ENCODE measurements at regions not wholly inside any gene's neighbourhood (a gene's known extent, or its start where the extent isn't known, plus 50 kb on each side); places are given as distances from the start of the nearest gene placed in this dataset.
A peak's percentile ranks its signal among the peaks of the same experiment; 100 is the strongest.

DNA sequence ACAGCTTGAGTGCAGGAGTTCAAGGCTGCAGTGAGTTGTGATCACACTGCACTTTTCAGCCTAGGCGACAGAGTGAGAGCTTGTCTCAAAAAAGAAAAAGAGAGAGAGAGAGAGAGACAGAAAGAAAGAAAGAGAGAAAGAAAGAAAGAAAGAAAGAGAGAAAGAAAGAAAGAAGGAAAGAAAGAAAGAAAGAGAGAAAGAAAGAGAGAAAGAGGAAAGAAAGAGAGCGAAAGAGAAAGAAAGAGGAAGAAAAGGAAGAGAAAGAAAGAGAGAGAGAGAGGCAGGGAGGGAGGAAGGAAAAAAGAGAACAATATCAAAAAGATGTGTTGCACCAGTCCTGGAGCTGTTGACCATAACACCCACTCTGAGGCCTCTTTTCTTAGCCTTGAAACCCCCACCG lies 89.8 kb upstream of the MBOAT2 start:
- ATAC-seq (ENCODE audit: poor library complexity) (no peak), DNase-seq (no peak)
- intact Hi-C loops (cut with DNase I) = no loop called here

DNA sequence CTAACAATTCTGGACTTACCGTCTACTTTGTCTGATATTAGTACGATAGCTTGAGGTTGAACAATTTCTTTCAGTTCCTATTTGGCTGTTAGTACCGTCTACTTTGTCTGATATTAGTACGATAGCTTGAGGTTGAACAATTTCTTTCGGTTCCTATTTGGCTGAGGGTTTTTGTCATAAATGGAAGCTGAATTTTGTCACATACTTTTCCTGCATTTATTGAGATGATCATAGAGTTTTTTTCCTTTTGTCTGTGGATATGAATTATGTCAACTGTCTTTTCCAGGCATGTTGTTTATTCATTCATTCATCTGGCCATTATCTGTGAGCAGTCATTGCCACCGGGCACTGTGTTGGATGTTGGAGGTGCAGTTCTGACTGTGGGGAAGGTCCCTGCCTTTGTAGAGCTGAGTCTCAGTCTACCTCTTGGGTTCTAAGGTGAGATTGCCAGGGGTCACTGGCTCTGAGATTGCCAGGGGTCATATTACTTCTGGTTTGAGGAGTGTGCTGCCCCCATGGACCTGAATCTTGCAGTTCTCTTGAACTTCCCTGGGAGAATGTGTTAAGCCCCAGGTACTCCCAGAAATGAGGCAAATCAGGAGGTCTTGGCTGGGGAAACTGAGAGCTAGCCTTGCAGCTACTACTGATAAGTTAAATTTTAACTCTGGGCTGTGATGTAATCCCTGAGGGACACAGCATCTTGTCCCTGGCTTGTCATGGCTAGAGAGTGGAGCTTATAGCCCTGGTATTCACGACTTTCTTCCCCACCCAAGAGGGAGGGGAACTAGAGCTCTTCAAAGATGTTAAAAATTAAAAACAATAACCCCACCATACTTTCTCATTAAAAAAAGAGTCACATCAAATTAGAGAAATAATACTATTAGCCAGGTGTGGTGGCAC lies 89.1 kb upstream of the MBOAT2 start:
- no peak for ATAC-seq (ENCODE audit: poor library complexity)
- DNase-seq = no peak
- intact Hi-C loops (cut with DNase I) = no loop called here

DNA sequence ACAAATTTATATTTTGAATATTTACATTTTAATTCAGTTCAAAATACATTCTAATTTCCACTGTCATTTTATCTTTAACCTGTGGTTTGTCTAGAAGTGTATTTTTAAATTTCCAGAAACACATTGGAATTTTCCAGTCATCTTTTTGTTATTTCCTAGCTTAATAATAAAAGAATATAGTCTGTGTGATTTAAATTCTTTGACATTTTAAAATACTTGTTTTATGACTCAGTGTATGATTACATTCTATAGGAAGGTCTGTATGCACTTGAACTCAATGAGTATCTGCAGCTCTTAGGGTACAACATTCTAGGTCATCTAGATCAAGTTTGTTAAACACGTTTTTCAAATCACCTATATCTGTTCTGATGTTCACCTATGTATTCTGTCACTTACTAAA lies 88.3 kb upstream of the MBOAT2 start:
- DNase-seq = no peak
- intact Hi-C loops (cut with DNase I) = no loop called here
- ATAC-seq (ENCODE audit: poor library complexity) = no peak

DNA sequence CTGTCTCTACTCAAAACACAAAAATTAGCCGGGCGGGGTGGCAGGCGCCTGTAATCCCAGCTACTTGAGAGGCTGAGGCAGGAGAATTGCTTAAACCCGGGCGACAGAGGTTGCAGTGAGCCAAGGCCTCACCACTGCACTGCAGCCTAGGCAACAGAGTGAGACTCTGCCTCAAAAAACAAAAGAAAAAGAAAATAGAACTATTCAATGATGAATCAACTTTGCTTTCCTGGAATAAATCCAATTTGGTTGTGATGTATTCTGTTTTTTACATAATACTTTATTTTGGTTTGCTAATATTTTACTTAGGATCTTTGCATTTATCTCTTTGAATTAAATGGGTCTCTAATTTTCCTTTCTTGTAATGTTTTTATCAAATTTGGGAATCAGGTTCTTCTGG lies 86.3 kb upstream of the MBOAT2 start:
- ATAC-seq (ENCODE audit: poor library complexity) = no peak
- intact Hi-C loops (cut with DNase I) = no loop called here
- no peak for DNase-seq

- intact Hi-C loops (cut with DNase I) = no loop called here
- DNase-seq (no peak), ATAC-seq (ENCODE audit: poor library complexity) (no peak)
Measured at GRCh38 chr2:9087121-9087681, 83.7 kb upstream of the MBOAT2 start.

DNA sequence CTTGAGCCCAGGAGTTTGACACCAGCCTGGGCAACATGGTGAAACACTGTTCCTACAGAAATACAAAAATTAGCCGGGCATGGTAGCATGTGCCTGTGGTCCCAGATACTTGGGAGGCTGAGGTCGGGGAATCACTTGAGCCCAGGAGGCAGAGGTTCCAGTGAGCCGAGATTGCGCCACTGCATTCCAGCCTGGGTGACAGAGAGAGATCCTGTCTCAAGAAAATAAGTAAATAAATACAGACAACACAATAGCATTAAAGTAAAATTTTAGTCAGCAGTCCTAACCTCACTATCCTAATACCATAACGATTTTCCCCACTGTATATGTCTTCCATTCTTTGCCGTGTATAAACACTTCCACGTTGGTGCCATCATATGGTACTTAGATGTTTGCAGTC lies 83.0 kb upstream of the MBOAT2 start:
- ATAC-seq (ENCODE audit: poor library complexity) = no peak
- intact Hi-C loops (cut with DNase I) = no loop called here
- DNase-seq = no peak

DNA sequence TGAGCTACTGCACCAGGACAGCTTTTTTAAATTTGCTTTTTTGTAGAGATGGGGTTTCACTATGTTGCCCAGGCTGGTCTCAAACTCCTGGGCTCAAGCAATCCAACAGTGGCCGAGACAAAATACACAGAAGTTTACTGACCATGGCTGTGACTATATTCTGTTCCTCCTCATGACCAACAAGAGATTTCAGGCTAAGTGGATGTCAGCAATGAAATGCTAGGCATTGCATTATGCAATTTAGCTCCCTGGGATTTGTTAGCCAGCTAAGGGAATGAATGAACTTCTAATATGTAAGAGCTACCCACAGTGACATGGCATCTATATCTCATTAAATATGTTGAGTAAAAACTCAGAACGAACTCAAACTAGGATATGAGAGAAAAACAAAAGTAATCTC lies 81.9 kb upstream of the MBOAT2 start:
- DNase-seq = no peak
- intact Hi-C loops (cut with DNase I) = no loop called here
- peak; percentile 71 for ATAC-seq (ENCODE audit: poor library complexity)

- intact Hi-C loops (cut with DNase I) = no loop called here
- ATAC-seq (ENCODE audit: poor library complexity) (no peak), DNase-seq (no peak)
Measured at GRCh38 chr2:9083287-9083686, 79.8 kb upstream of the MBOAT2 start.

DNA sequence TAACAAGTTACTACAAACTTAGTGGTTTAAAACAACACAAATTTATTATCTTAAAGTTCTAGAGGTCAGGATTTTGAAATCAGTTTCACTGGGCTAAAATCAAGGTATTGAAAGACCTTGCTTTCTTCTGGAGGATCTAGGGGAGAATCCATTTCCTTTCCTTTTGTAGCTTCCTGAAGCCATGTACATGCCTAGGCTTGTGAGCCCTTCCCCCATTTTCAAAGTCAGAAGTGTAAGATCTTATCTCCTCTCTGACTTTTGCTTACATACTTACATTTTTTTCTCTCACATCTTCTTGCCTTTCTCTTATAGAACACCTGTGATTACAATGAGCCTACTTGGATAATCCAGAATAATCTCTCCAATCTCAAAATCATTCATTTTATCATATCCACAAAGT lies 78.7 kb upstream of the MBOAT2 start:
- ATAC-seq (ENCODE audit: poor library complexity) = no peak
- no peak for DNase-seq
- intact Hi-C loops (cut with DNase I) = no loop called here

DNA sequence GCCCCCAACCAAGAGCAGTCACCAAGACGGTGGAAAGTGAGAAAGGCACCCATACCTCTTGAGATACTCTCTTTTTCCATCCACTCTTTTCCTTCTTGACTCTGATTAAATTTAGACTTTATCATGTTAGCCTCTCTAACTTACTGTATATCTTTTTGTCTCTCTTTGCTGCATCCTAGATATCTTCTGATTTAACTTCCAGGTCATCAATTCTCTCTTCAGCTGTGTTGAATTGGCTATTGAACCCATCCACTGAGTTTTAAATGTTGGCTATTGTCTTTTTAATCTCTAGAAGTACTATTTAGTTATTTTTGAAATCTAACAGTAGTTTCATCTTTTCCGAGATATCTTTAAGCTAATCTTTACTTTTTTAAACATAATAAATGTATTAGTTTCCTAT lies 78.3 kb upstream of the MBOAT2 start:
- intact Hi-C loops (cut with DNase I) = no loop called here
- DNase-seq (no peak), ATAC-seq (ENCODE audit: poor library complexity) (no peak)

- intact Hi-C loops (cut with DNase I) = no loop called here
- ATAC-seq (ENCODE audit: poor library complexity) = no peak
- DNase-seq = no peak
Measured at GRCh38 chr2:9078405-9078804, 74.9 kb upstream of the MBOAT2 start.

DNA sequence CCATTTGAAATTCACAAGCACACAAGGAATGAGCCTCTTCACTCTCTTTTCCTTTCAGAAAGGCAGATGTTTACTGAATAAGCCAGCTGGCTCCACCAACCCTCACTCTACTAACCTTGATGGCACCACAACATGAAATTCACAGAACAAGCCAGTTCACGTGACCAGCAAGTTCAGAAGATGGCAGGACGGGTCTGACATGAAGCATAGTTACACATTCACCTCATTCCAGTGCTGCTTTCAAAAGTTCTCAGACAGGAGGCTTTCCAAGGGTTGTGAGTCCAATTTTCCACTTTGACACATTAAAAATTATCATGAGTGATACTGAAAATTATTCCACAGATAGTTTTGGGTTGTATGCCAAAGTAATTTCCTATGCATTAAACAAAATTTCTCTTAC lies 74.2 kb upstream of the MBOAT2 start:
- intact Hi-C loops (cut with DNase I) = no loop called here
- ATAC-seq (ENCODE audit: poor library complexity) (no peak), DNase-seq (no peak)

- no peak for DNase-seq
- ATAC-seq (ENCODE audit: poor library complexity) = no peak
- intact Hi-C loops (cut with DNase I) = no loop called here
Measured at GRCh38 chr2:9076755-9077154, 73.3 kb upstream of the MBOAT2 start.

- ATAC-seq (ENCODE audit: poor library complexity) = no peak
- intact Hi-C loops (cut with DNase I) = no loop called here
- no peak for DNase-seq
Measured at GRCh38 chr2:9076210-9076609, 72.7 kb upstream of the MBOAT2 start.

DNA sequence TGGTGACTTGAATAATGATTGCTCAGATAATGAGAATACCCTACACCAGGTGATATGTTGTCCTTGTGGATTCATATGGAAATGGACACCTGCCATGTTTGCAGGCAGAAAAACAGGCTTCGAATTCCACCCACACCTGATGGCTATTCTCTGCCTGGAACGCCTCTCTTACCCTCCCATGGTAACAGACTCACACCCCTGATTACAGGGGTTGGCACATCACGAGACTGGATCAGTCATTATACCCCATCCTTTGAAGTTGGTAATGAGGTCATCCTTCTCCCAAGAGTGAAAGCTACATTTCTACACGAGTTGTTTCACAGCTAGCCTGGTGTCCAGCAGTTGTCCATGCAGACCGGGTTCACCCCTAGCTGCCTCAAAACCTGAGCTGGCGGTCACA lies 71.4 kb upstream of the MBOAT2 start:
- DNase-seq = no peak
- ATAC-seq (ENCODE audit: poor library complexity) = no peak
- intact Hi-C loops (cut with DNase I) = no loop called here

DNA sequence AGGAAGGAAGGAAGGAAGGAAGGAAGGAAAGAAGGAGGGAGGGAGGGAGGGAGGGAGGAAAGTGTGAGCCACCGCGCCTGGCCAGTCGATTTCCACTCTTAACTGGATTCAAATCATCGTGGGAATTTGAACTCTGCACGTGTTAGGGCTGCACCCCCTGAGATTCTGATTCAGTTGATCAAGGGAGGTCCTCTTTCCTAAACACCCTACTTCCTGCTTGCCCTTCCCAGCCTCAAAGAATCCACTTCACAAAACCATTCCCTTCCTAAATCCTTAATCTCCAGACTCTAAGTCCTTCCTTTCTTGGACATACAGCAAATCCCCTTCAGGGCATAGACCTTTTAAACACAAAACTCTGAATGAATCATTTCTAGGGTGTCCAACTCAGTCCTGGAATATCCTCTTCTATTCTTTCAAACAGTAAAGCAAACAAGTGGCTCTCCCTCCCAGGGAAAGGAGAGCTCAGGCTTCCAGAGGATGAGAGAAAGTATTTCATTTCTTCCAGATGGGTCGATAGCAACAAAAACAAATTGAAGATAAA lies 68.2 kb upstream of the MBOAT2 start:
- intact Hi-C loops (cut with DNase I) = no loop called here
- DNase-seq (no peak), ATAC-seq (ENCODE audit: poor library complexity) (no peak)

DNA sequence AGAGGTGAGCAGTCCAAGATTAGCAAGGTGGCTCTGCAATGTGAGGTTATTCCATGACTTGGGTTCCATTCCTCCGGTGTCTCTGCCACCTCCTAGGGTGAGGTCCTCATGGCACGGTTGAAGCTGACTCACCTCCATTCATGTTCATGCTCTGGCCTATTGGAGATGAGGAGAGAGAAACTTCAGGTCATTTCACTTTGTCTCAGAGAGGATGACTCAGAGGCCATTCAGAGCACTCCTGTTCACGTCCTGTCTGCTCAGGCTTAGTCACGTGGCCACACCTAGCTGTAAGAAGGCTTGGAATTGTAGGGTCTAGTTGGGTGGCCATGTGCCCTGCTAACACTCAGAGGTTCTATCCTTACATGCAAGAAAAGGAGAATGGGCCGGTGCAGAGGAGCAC lies 67.5 kb upstream of the MBOAT2 start:
- intact Hi-C loops (cut with DNase I) = no loop called here

GRCh38 chr2:9069543-9069942 lies 66.1 kb upstream of the MBOAT2 start:
- ATAC-seq (ENCODE audit: poor library complexity) (no peak), DNase-seq (no peak)
- intact Hi-C loops (cut with DNase I) = no loop called here

More for the DNA sequence above, 67.5 kb upstream of the MBOAT2 start:
- ATAC-seq (ENCODE audit: poor library complexity) = no peak
- no peak for DNase-seq

- intact Hi-C loops (cut with DNase I) = no loop called here
- ATAC-seq (ENCODE audit: poor library complexity) = no peak
Measured at GRCh38 chr2:9065901-9066300, 62.4 kb upstream of the MBOAT2 start.

GRCh38 chr2:9063023-9063606 lies 59.6 kb upstream of the MBOAT2 start:
- intact Hi-C loops (cut with DNase I) = no loop called here
- no peak for DNase-seq
- ATAC-seq (ENCODE audit: poor library complexity) = no peak

More at GRCh38 chr2:9065901-9066300, 62.4 kb upstream of the MBOAT2 start:
- no peak for DNase-seq

Data from Right ventricle myocardium superior (tissue), 1 donor.